Umbilical cord (tissue), 1 donor: ENCODE measurements at regions not wholly inside any gene's neighbourhood (a gene's known extent, or its start where the extent isn't known, plus 50 kb on each side); places are given as distances from the start of the nearest gene placed in this dataset.

Experiments used
- DNase-seq: peaks from one replicate; pipeline ENCODE4 v3.0.0-alpha.2; 2015; ENCODE audit warnings: low spot score

DNA sequence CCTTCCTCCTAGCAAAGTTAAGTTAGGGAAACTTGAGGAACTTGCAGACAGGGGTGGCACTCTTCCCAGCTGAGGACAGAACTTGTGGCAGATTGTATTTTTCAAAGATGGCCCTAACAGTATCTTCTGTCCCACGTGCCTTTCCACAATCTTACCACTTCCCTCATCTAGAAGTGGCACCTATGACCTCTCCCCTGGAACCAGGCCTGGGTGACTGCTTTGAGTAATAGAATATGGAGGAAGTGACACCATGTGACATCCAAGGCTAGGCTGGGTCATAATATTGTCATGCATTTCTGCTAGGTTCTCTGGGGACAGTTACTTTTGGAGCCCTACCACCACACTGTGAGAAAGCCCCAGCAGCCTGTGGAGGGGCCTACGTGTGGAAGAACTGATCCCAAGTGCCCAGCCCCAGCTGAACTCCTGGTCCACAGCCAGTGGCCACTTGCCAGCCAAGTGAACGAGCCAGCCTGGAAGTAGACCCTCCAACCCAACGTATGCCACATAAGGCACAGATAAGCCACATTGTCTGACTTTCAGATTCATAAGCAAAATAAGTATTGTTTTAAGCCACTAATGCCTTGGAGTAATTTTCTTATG lies 193.7 kb downstream of the PTPN20 start:
- DNase-seq: peak; percentile 3

DNA sequence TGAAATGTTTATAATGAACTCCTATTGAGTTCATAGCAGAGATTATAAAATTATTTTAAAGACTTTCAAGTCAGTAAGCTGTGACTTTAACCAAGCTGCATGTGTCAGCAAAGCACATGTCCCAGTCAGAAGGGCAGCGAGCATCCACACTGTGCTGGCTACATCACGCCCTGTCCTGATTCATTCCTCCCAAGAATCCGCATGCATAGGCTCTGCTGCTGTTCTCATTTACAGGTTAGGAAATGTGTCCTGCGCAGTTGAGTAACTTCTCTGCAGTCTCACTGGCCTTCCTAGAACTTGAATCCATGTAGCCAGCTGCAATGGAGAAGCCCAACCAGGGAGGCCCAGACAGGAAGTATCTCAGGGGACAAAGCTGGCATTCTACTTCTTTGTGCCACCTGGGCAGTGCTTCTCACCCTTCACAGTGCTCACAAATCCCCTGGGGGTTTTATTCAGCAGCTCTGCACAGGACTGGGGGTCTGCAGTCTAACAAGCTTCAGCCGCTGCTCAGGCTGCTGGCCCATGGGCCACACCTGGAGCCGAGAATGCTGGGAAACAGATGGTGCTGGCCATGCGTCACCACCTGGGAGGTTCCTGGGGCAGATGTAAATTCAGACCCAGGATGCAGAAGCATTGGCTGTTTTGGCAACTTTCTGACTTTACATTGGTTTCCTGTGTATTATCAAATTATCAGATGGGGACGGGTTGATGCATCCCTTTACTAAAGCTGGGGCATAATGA lies 192.8 kb upstream of the GDF10 start:
- no peak for DNase-seq

DNA sequence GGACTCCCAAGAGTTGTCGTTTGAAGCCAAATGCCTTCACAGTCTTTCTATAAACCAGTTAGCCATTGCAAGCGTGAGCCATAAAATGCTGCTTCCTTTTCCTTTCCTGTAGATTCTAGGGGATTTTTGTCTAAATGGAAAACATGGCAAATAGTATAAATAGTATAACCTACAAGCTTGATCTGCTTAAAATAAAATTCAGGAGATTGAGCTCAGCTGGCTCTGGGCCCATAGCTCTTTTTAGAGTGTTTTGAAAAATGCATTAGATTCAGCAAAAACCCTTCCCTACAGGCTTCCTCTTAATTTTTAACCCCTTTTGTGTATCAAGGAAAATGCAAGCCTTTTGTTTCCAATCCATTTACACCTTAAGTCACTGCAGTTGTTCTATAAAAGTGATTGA lies 190.1 kb upstream of the GDF10 start:
- peak; percentile 61 for DNase-seq

DNA sequence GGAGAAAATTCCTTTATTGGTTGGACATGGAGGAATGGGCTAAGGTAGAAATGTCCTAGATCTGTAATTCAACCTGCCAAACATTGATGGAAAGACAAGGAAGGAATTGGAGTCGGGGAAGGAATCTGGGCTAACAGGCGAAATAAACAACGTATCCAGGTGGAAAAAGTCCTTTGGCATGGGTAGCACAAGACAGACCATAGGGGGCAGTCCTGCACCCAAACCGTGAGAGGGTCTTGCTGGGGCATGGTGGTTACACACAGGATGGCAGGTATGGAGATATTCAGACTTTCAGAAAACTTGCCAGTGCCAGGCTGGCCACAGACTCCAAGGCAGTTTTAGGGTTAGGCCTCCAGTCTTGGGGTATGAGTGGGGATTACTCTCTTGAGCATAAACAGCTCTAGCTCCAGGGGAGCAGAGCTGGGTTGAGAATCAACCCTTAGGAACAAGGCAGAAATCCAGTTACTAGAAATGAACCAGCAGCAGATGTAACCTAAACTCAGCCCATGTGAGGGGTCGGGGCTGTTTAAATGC lies 188.6 kb upstream of the GDF10 start:
- DNase-seq: no peak

DNA sequence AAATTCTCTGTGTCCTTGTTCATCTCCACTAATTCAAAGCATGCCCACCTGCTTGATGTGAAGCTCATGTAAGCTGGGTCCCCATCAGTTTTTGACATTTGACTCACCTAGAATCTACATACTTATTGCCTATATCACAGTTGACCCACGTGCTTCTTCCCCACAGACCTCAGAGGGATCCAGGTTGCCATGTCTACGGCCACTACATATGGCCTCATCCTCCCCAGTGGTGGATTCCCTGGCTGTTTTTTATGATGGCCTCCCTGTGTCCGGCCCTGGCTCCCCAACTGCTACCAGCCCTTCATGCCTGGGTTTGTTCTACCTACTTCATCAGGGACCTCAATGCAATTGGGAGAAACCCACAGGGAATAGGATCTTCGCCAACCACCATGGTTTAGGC lies 187.4 kb upstream of the GDF10 start:
- no peak for DNase-seq

DNA sequence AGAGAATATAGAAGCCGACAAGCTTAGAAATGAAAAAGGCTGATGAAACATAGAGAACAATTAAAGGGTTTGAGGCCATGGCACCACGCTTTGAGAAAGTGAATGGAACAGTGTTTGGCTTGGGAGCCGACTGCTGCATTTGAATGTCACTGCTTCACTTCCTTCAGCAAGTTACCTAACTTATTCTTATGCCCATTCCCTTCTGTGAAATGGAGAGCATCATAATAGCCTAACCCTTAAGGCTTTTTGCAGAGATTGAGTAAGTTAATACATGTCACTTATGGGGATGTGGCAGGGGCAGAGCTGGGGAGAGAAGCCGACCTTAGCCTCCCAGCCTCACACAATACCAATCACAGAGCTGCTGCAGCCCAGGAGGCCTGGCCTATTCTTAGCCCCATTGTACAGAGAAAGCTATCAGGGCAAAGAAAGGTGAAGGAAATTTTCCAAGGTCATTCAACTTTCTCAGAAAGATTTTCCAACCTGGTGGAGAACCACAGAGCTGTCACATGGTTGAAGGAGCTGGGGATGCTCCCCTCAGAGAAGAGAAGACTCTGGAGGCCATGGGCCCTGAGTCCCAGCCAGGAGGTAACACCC lies 186.0 kb upstream of the GDF10 start:
- DNase-seq: no peak

DNA sequence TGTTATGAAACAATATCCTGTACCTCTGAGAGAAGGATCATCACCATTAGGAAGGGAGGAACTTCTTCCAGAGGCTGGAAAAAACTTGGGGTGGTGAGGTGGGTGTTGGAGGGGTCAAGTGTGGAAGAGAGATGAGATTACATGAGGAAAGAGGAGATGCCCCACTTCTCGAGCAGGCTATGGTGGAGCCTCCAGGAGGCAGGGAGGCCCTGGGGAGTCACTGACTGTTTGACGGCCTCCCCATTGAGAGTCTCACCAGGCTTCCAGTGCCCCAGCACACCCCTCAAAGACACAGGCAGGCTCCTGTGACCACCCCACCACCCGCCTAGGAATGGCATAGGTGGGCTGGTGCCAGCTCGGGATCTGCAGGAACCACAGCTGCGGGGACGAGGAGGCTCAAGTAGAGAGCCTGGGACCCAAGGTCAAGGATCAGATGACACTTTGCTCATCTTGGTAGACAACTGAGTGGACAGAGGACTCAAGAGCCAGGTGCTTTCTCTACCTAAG lies 185.3 kb upstream of the GDF10 start:
- DNase-seq: no peak

DNA sequence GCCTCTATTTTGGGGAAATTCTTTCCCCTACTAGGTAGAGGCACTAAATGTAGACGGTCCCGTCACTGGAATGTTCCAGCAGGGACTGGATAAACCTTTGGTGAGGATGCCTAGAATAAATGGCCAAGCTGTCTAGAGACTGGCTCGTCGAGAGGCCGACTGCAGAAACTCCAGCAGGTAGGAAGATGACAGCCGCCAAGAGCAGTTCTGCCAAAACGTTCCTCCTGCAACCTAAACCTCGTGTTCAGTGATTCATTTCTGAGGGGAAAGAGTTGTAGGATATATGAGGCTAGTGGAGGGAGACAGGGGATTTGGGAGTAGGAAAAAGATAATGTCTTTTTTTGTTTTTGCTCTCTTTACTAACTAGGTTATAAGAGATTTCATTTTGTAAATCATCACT lies 184.7 kb upstream of the GDF10 start:
- no peak for DNase-seq

DNA sequence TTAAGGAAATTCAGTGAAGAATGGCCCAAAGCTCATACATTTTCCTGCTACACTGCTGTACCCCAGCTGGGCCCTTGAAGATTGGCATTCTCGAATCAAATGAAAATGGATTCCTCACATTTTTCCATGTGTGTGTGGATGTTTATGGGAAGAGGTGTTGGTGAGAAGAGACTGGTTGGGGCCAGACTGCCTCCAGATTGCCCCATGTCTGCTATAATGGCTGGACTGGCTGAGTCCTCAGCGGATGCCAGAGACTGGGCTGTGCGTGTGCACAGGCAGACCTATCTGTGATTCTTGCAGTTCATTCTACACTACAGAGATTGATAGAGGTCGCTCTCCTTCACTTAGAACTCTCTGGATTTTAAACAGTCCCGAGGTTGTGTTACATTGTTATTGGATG lies 183.6 kb upstream of the GDF10 start:
- DNase-seq: no peak

DNA sequence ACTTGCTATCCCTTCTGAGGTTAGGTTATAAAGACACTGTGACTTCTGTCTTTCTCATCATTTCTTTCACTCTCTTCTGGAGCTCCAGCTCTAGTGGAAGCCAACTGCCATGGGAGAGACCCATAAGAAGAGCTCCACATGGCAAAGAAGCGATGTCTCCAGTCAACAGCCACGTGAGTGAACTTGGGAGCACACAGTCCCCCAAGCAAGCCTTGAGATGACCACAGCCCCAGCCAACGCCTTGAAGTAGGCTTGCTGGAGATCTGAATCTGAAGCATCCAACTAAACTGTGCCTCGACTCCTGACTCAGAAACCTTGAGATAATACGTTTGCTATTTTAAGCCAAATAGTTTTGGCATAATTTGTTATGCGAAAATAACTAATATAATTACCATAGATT lies 181.7 kb upstream of the GDF10 start:
- no peak for DNase-seq

DNA sequence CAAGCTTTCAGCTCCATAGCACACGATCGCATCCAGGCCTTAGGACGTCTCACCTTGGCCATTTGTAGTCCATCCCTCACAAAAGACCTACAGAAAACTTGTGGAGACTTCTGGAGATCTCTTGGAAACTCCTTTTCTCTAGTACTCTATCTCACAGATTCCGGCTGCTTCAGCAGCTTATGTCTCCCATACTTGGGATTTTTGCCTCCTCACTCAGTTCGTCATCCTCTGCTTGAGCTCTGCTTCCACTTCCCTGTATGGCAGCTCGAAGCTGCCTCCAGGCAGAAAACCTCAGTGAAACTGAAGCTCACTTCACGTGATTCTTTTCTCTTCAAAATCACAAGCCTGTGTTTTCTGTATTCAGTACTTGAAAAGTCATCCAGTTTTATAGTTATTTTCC lies 178.7 kb upstream of the GDF10 start:
- peak; percentile 73 for DNase-seq

DNA sequence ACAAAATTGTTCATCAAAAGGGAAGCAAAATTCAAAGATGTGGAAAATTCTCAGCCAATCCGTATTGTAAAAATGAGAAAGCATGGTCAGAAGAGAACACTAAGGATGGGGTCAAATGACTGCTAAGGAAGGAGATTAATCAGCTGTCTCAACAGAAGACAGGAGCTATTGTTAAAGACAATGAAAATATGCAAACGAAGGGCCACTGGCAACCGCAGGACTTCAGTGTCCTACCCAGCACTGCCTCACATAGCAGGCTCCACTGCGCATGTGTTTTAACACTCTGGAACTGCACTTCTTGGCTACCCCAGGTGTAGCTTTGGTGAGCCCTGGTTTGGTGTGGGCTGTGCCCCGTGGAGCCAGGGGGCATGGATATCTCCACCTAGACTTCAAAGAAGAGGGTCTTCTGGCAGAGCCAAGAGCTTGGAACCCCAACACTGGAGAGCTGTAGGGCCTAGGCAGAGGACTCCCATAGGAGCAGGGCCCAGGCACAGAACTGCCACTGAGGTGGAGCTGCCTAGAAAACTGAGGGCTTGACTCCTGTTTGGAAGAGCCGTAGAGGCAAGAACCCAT lies 176.2 kb upstream of the GDF10 start:
- DNase-seq: no peak

DNA sequence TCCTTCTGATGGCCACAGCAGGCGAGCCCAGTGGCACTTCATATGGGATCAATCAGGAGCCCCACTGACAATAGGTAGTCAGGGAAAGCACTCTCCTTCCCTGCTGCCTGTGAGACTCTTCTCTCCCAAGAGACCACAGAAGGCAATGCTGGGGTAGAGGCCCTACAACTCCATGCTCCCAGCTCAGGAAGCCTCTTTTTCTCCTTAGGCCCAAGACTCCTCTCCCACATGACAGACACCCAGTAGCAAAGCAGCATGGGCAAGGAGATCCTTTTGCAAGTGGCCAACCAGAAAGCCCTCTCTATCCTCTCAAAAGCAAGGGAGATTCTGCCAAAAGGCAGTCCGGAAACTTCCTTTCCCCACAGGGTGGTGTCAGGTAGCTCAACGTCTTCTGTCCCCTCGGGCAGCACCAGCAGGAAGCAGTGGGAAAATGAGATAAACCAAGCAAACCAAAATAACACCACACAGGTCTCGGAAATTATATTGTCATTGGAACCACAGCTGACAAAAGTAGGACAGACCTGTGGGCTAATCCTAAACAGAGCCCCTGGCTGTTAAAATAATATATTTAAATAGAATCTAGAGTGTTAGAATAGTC lies 172.7 kb upstream of the GDF10 start:
- DNase-seq: no peak

DNA sequence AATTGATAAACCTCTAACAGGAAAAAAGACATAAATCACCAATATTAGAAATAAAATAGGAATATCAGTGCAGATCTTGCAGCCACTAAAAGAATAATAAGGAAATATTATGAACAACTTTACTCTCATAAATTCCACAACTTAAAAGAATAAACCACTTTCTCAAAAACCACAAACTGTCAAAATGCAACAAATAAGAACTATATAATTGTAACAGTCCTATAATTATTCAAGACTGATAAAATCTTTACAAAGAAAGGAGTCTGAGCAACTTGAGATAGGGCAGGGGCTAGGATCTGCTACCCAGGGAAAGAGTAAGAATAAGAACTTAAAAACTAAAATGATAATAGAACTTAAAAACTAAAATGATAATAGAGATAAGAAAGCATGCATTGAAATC lies 169.5 kb upstream of the GDF10 start:
- DNase-seq: no peak

DNA sequence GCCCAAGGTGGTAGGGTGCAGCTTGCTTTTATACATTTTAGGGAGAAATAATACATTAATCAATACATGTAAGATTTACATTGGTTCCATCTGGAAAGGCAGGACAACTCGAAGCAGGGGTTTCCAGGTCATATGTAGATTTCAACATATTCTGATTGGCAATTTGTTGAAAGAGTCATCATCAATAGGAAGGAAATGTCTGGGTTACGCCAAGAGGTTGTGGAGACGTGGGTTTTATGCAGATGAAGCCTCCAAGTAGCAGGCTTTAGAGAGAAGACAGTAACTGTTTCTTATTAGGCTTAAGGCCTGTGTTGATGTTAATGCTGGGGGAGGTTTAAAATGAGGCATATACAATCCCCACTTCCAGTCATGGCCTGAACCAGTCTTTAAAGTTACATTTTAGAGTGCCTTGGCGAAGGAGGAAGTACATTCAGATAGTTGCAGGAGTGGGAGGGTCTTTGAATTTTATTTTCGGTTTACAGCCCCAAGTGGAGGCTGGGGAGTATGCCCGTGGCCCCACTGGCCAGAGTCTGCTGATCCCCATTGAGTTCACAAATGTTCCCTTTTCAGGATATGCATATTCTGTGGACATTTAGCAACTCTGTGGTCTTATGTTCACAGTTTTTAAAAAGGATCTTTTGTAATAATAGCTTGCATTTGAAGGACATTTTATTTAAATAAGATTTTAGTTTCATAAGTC lies 166.0 kb upstream of the GDF10 start:
- peak; percentile 15 for DNase-seq

DNA sequence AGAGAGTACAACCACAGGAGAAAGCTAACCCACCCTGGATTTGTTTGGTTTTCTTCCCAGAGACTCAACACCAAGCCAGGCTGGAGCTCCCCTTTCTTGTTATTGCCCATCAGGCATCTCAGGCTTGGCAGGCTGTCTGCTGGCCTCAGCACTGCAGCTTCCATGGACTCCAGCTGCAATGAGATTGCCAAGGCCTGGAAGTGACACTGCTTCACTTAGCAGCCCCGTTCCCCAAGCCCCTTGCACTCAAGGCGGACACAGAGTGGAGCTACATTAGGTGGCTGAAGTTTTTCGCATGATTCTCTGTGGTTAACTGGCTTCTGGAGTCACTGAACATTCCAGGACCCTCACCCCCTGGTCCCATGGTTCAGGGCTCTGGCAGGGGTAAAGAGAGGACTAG lies 163.1 kb upstream of the GDF10 start:
- DNase-seq: no peak

DNA sequence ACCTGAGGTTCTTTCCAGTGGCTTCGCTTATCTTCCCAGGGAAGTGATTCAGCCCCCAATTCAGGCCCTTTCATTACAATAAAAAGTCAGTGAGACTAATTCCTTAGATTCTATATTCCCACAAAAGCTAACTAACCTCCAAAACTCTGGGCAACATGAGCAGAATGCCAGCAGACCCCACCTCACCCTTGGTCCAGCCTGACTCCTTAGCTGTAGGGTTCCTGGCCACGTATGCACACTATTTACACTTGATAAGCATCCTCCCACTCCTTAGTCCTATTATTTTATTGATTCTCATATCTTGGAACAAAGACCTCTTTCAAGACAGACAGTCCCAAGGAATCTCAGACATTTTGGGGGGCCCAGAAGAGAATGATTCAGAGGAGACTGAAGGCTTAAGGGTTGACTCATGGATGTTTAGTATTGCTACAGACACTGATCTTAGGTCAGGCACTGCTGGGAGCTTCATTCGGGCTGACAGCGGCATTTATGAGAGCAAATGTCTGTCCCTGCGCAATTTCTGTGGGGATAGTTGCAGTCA lies 162.6 kb upstream of the GDF10 start:
- DNase-seq: peak; percentile 43

DNA sequence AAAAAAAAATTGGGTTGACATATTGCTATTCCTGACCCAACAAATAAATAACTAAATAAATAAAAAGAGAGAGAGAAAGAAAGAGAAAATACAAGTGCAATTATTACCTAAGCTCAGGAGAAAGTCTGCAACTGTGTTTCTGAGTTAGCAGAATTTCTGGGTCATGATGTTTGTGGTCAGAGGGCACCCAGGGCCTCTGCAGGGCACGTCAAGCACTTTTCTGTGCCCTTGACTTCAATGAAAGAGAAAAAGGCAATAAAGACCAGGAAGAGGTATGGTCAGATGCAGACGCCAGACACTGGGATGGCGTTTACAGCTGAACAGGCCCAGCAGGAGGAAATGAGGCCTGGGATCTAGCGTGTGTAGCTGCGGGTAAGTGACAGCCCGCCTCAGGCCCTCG lies 160.9 kb upstream of the GDF10 start:
- DNase-seq: no peak

DNA sequence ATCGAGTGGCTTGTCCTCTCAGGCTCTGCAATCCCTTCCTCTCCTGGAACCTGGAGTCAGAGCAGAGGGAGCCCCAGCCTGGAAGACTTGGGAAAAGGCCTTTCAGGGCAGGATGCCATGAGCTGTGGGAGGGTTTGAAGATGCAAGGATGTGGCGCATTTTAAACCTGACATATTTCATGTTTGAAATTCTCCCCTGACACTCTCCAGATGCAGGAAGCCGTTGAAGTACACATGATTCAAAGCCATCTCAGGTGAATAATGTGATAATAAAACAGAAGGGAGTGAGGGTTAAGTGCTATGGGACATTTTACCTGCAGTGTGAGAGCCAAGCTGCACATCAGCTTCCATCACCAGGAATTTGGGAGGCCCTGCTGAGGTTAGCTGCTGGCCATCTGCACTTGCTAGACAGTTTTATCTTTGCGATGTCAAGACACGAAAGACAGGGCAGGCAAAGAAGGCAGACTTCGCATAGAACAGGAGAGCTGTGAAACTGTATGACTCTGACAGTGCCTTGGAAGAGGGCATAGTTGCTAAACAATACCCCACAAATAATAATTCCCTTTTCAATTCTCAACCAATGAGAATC lies 159.1 kb upstream of the GDF10 start:
- DNase-seq: no peak

DNA sequence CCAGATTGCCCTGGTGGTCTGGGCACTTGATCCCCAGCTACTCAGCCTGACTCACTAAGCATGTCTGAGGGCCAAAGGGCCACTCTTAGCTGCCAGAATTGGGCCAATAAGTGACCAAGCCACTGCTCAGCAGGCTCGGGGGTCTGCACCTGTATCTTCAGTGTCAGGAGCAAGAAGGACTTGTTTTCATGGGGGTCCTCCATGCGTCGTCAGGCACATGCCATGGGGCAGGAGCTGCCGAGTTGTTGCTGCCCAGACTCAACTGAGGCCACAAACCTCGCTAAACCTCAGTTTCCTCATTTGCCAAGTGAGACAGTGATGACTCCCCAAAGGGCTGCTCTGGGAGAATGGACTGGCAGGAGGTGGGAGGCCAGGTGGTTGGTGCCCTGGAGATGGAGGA lies 158.6 kb upstream of the GDF10 start:
- no peak for DNase-seq

DNA sequence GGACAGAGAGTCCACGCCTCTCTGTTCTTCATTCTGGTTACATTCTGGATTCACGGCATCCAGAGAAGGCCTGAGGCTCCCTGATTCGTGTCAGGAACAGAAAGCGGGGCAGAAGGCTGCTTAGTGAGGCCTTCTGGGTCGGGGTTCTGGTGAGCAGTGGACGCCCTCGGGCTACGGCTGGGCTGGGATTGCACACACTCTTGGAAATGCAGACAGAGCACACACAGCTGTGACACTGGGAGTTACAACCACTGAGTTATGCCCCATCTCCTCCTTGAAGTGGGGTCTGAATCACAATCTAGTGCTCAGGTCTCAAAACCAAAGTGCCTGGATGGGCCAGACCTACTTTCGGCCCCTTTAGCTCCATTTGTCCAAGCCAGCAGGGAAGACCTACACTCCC lies 156.9 kb upstream of the GDF10 start:
- no peak for DNase-seq
